ENCODE measurements at regions not wholly inside any gene's neighbourhood (a gene's known extent, or its start where the extent isn't known, plus 50 kb on each side); places are given as distances from the start of the nearest gene placed in this dataset.
A peak's percentile ranks its signal among the peaks of the same experiment; 100 is the strongest.

DNA sequence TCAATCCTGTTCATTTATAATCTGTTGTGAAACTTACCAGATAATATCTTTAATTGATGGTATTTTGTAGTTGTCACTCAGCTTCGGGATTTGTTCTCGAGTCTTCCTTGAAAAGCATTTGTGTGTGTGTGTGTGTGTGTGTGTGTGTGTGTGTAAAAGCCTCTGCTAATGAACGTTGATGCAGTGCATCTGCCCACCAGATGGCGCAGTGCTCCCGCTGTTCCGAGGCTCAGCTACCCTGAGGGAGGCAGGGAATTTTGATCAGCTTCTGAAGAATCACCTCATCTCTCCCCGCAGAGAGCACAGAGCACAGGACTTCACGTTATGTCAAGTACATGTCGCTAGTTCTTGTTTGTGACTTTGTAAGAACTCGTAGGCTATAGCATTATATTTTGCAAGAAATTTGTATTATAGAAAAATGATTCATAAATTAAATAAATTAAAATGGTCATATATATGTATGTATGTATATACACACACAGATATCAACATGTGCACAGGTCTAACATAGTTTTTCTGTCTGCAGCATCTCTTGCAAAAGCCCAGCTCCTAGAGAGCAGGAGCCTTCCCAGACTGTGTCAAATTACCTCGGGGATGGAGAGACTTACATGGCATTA lies 316.7 kb upstream of the IGFBP7 start:
- Histone ChIP-seq H4K20me1 (ENCODE audit: insufficient read depth, low read length) (no peaks in the 10 kb centered on the region), H3K36me3 (ENCODE audit: insufficient read depth, low read length) (no peaks in the 10 kb centered on the region), H3K79me2 (ENCODE audit: insufficient read depth, low read depth, low read length) (no peaks in the 10 kb centered on the region), H3K4me1 (ENCODE audit: insufficient read depth, low read length, poor library complexity, severe bottlenecking) (no peaks in the 10 kb centered on the region), H3K9me3 (ENCODE audit: low read length) (no peaks in the 10 kb centered on the region), H3K4me3 (ENCODE audit: low read depth, low read length, poor library complexity, severe bottlenecking) (no peak overlapping the region), H2AFZ (ENCODE audit: low read length) (no peak overlapping the region), H3K27ac (ENCODE audit: low read depth, low read length, poor library complexity, severe bottlenecking) (no peak overlapping the region), H3K9me2 (ENCODE audit: insufficient read depth, low read length) (no peaks in the 10 kb centered on the region), H3K4me2 (ENCODE audit: low read length) (no peak overlapping the region)
- BruUV-seq (replicated peaks), result no TSS peak
- CTCF ChIA-PET (ENCODE audit: unreplicated experiment), result interaction anchor here (0.6 to 1.2 kb wide), 3 partner anchors 263 to 1969 kb away, joined by 3 to 5 read pairs (median 3); no protein-coding TSS in a partner anchor
- peak; percentile 67 for DNase-seq (ENCODE audit: low spot score)
- POLR2A ChIA-PET, result no interaction called here
- intact Hi-C loops (cut with micrococcal nuclease; ENCODE audit: unreplicated experiment), result loop anchor here (5.0 kb wide), 1 partner anchor 265 kb away; no protein-coding TSS in a partner anchor
- TF ChIP-seq EZH2phosphoT487 (IDR thresholded peaks at IDR 0.05; ENCODE audit: borderline replicate concordance, low read depth, low read length), result no peak
- TF ChIP-seq, protein P1, sequence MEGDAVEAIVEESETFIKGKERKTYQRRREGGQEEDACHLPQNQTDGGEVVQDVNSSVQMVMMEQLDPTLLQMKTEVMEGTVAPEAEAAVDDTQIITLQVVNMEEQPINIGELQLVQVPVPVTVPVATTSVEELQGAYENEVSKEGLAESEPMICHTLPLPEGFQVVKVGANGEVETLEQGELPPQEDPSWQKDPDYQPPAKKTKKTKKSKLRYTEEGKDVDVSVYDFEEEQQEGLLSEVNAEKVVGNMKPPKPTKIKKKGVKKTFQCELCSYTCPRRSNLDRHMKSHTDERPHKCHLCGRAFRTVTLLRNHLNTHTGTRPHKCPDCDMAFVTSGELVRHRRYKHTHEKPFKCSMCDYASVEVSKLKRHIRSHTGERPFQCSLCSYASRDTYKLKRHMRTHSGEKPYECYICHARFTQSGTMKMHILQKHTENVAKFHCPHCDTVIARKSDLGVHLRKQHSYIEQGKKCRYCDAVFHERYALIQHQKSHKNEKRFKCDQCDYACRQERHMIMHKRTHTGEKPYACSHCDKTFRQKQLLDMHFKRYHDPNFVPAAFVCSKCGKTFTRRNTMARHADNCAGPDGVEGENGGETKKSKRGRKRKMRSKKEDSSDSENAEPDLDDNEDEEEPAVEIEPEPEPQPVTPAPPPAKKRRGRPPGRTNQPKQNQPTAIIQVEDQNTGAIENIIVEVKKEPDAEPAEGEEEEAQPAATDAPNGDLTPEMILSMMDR (conservative IDR thresholded peaks at IDR 0.05; ENCODE audit: low read length), result peak; percentile 82

DNA sequence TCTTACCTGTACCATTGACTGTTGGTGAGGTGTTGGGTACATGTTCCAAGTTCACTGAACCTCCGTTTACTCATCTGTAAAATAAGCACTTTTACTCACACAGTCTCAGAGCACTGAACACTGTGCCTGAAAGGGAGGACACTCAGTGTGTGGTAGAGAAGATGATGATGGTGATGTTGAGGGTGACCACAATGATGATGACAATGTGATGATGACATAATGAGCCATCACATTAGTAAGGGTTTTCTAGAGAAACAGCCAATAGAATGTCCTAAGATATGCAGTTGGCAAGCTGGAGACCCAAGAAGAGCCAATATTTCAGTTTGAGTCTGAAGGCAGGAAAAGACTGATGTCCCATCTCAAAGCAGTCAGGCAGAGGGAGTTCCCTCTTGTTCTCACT lies 315.4 kb upstream of the IGFBP7 start:
- H2AFZ ChIP-seq (ENCODE audit: low read length), result no peak overlapping the region
- BruUV-seq (replicated peaks), result no TSS peak
- CTCF ChIA-PET (ENCODE audit: unreplicated experiment), result interaction anchor here (1.2 kb wide), 1 partner anchor 261 kb away, joined by 3 read pairs; no protein-coding TSS in a partner anchor

More for the DNA sequence above, 315.4 kb upstream of the IGFBP7 start:
- Histone ChIP-seq H3K4me3 (ENCODE audit: low read depth, low read length, poor library complexity, severe bottlenecking) (no peak overlapping the region), H3K9me2 (ENCODE audit: insufficient read depth, low read length) (no peaks in the 10 kb centered on the region), H3K36me3 (ENCODE audit: insufficient read depth, low read length) (no peaks in the 10 kb centered on the region), H3K79me2 (ENCODE audit: insufficient read depth, low read depth, low read length) (no peaks in the 10 kb centered on the region), H3K4me2 (ENCODE audit: low read length) (no peak overlapping the region), H4K20me1 (ENCODE audit: insufficient read depth, low read length) (no peaks in the 10 kb centered on the region), H3K9me3 (ENCODE audit: low read length) (no peaks in the 10 kb centered on the region), H3K4me1 (ENCODE audit: insufficient read depth, low read length, poor library complexity, severe bottlenecking) (no peaks in the 10 kb centered on the region), H3K27ac (ENCODE audit: low read depth, low read length, poor library complexity, severe bottlenecking) (no peak overlapping the region)
- intact Hi-C loops (cut with micrococcal nuclease; ENCODE audit: unreplicated experiment), result loop anchor here (5.0 kb wide), 1 partner anchor 263 kb away; no protein-coding TSS in a partner anchor
- DNase-seq (ENCODE audit: low spot score), result no peak
- no peak for TF ChIP-seq EZH2phosphoT487 (IDR thresholded peaks at IDR 0.05; ENCODE audit: borderline replicate concordance, low read depth, low read length)
- TF ChIP-seq, protein P1 (conservative IDR thresholded peaks at IDR 0.05; ENCODE audit: low read length), result no peak
- POLR2A ChIA-PET, result no interaction called here
